HG03103 (cell line): ENCODE measurements at regions not wholly inside any gene's neighbourhood (a gene's known extent, or its start where the extent isn't known, plus 50 kb on each side); places are given as distances from the start of the nearest gene placed in this dataset.

Source experiments
- ATAC-seq: cut with Tn5 transposase; IDR thresholded peaks from one replicate; pipeline ENCODE4 v1.9.1; 2021; ENCODE audit warnings: low read depth; ENCODE audit not compliant: unreplicated experiment

DNA sequence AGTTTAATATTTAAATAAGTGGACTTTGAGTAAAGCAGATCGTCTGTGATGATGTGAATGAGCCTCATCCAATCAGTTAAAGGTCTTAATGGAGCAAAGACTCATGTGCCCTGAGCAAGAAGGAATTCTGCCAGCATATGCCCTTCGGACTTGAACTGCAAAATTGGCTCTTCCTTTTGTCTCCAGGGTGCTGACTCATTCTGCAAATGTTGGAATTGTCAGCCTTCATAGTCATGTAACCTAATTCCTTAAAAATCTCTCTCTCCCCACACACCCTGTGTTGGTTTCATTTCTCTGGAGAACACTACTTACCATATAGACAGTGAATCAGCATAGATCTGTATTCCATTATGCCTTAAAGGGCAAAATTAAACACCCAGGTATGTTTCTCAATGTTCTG is 609.8 kb upstream of the GALNTL6 start:
- ATAC-seq, result no peak

DNA sequence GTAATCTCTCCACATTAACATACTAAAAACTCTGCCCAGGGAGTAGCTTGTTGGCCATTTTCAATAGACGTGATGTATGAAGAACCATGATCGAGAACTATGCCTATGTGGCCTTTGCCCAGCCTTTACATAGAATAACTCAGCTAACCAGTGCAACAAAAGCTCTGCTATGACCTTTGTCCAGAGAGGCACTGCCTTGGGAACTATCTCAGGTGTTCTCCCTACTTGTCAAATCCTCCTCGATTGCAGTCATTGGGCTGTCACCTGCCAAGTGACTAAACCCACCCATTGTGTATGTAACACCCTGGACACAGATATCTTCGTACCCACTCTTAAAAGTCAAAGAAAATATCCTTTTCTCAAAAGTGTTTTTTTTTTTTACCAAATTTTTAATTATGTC is 610.3 kb upstream of the GALNTL6 start:
- ATAC-seq, result no peak

DNA sequence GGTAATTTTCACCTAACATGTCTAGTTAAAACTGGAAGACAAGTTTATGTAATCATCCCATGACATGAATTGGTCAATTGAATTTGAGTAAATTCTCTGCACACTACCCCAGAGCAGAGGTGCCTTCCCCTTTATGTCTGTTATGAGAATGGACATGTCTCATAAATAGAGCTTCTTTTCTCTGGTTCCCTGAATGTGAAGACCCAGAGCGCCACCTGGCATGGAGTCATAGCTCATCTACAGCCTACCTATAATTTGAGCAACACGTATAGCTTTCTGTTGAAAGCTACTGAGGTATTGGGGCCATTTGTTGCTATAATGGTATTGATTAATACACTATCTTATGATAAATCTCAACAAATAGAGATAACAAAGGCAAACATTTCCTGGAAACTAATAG is 626.5 kb upstream of the GALNTL6 start:
- ATAC-seq, result no peak

DNA sequence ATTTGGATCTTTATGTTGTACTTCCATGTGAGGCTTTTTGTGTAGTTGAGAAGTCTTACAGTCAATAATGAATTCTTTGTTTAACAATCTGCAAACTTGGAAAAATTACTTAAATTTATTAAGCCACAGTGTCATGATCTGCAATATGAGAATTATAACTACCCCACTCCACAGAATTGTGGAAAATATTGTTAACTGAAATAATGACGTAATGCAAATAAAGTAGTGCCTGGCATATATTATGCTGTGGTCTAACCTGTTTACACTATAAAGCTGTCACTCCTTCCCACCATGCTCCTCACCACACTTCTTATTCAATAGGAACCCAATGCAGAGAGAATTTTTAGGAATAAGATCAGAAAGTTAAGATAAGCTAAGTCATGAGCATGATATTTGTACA is 632.1 kb upstream of the GALNTL6 start:
- ATAC-seq, result no peak

DNA sequence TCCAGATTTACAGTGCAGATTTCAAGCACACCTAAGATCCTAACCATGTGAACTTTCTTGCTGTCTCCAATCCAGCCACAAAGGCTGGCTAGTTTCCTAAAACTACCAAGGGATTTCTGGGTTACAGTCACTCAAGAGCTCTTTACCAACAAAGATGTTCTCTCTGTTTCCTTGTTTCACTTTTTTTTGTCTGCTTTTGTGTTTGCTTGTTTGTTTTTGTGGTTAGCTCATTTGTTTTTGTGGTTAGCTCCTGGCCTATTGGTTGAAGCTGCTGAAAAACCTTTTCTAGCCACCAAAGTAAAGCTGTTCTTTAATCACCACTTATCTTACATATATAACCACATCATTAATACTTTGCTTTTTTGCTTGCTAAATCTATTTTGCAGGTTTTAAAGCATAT is 642.5 kb upstream of the GALNTL6 start:
- ATAC-seq, result no peak

DNA sequence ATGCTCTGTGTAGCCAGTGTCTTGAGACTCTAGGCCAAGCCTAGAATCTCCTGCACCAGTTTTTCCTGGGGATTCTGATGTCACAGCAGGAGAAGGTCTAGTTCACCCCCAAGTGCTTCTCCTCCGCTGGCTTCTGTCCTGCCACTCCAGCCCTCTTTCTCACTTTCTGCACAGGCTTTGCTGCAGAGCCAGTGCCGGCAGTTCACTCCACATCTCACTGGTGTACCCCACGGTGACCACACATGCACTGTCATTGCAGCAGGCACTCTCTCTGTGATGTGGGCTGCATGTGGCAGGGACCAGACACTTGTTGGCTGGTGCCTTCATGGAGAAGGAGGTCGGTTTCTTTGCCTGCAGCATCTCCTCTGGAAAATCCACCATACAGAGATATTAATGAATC is 643.8 kb upstream of the GALNTL6 start:
- ATAC-seq, result no peak

DNA sequence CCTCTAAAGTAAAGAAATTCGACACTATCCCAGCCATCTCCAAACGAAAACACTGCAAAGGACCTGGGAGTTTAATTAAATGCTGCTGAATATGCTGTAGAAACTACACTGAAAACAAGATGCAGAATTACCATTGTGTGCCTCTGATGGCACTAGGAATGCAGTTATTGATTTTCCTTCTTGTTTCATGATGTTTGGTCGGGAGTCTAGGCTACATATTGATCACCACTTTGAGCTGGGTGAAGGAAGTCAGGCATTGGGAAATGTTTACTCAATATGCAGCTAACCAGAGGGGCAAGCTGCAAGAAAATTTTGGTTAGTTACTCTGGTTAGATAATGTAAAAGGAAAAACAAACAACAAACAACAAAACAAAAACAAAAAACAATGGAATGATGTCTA is 650.7 kb upstream of the GALNTL6 start:
- ATAC-seq, result no peak

DNA sequence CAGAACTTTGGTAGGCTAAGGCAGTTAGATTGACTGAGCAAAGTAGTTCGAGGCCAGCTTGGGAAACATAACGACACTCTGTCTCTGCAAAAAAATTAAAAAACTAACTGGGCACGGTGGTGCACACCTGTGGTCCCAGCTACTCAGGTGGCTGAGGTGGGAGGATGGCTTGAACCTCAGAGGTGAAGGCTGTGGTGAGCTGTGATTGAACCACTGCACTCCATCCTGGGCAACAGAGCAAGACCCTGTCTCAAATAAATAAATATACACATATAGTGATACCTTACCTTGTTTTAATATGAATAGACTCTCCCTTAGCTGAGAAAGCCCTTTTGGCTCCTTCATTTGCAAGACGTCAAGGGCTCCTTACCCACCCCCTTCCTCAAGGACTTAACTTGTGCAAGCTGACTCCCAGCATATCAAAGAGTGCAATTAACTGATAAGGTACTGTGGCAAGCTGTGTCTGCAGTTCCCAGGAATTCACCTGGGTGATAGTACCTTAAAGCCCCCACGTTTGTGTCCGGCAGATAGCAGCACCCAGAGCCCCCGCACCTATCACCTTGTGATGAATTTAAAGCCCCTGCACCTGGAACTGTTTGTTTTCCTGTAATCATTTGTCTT is 655.6 kb upstream of the GALNTL6 start:
- ATAC-seq, result no peak

DNA sequence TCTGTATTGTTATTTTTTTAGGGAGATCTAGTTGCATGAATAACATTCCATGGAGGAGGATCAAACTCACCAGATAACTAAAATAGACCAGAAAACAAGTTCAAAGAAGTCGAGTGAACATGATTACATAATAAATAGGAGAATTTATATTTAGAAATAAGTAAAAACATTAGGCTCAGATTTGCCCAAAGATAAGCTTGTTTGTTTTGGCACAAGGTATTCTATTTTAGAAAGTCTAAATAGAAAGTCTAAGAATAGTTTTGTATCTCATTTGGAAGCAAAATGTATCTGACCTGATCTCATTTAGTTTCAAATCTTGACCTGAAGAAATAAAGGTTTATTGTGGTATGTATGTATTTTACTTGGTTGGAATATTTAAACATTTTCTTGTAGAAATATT is 670.6 kb upstream of the GALNTL6 start:
- no peak for ATAC-seq

DNA sequence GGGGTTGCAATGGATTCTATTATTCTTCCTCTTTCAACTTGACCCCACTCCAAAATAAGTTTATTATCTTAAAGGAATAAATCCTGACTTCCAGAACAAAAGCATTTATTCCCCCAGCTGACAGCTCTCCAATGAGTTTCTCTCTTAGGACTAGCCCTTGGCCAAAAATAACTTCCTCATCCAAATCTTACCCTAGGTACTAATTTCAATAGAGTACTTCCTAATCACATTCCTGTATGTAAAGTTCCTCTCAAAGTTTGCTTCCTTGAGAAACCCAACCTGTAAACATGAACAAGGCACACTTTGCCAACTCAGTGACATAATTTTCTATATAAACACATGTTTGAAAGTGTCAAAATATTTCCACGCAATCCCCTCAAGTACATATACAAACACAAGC is 671.2 kb upstream of the GALNTL6 start:
- ATAC-seq, result no peak

DNA sequence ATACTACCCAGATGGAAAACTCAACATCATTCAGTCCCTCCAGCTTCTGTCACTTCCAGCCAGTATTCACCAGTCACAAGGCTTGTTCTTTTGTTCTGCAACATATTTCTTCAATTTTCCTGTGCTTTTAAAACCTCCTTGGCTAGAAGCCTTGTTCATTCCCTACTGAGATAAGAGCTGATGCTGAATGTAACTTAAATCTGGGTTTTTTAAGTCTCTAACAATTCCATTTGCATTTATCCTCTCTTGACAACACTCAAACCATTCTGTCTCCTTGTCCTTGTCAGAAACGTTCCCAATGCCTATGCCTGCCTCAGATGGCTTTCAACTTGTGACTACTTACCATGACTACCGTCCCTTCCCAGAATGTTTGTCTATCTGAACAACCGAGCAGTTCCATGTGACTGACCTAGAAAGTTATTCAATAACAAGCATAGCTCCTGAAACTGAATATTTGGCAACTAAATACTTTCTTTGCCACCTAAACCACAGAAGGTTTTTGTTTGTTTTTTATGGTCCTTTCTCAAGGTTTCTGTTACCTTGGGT is 682.9 kb upstream of the GALNTL6 start:
- ATAC-seq, result no peak

DNA sequence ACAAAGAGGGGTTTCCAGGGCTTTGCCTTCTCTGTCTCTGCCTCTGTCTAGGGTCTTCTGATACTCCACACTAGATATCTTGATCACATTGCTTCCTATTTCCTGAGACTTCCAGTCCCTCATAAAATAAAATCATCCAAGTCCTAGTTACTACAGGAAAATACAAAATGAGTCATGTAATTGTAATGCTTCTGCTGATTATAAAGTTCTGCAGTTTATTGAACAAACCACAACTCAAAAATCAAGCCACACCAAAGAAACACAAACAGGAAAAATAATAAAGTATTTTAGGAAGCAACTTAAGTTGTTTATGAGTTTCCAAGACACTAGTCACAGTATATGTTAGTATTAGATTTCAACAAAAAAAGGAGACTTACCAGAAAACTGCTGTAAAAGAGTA is 695.1 kb upstream of the GALNTL6 start:
- no peak for ATAC-seq

DNA sequence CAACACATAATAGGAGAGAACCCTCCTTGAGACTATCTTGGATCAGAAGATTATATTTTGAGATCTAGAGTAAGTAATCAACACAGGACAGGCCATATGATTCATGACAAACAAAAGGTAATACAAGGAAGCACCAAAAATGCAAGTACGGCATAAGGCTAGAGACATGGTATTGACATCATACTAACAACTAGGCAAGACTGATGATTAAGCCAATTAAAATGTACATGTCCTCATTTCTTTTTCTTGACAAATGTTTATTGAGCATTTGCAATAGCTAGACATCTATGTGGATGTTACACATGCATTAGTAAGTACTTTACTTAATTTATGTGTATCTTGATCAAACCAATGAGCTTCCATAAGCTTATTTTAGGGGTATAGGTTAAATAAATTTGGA is 695.7 kb upstream of the GALNTL6 start:
- no peak for ATAC-seq

DNA sequence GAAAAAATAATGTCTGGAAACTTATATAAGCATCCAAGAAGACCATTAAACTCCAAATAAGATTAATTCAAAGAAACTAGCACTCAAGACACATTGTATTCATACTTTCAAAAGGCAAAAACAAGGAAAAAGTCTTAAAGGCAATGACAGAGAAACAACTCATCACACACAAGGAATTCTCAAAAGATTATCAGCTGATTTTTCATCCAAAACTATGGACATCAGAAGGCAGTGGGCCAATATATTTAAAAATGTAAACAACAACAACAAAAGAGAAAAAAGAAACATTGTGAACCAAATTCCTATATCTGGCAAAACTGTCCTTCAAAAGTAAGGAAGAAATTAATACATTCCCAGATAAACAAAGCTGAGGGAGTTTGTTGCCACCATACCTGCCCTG is 711.4 kb upstream of the GALNTL6 start:
- ATAC-seq, result no peak

DNA sequence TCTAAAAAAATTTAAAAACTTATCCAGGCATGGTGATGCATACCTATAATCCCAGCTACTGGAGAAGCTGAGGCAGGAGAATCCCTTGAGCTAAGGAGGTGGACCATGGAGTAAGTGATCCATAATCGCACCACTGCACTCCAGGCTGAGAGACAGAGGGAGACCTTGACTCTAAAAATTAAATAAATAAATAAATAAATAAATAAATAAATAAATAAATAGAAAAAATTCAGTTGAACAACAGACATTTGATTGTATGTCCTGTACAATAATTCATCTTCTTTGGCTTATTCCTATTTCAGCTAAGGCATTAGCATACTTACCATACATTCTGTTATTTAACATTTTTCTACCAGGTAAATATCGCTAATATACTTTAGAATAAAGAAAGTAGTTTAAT is 726.1 kb upstream of the GALNTL6 start:
- no peak for ATAC-seq

DNA sequence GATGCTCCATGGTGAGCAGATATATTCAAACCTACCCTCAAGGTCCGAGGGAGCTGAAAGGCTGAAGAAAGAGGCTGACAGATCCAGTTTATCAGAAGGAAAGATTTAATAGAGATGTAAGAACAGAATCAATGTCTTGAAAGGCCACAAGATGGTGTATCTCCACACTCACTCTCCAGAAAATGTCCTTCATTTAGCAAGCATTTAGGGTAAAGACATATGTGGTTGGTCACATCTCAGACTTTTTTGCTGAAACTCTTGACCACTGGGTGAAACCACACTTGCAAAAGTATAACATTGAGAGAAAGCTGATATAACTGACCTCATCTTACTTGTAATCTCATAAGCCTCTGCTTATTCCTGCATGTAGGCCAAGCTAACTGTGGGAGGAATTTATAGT is 745.8 kb upstream of the GALNTL6 start:
- ATAC-seq, result no peak

DNA sequence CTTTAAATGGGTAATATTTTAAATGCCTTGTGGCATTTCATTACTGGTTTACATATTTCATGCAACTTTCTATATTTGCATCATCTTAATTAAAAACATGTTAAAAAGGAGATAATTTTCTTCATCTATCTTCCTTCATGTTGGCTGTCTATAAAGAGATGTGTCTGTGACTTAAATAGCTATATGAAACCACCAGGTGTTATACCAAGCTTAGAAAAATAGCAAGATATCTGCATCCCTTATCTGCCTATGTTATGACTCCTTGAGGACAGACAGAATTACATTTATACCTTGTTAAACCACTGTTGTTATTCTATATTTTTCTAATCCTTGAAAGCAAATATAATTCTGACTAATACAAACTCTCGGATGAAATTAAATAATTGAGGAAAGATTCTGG is 763.8 kb upstream of the GALNTL6 start:
- ATAC-seq, result no peak

DNA sequence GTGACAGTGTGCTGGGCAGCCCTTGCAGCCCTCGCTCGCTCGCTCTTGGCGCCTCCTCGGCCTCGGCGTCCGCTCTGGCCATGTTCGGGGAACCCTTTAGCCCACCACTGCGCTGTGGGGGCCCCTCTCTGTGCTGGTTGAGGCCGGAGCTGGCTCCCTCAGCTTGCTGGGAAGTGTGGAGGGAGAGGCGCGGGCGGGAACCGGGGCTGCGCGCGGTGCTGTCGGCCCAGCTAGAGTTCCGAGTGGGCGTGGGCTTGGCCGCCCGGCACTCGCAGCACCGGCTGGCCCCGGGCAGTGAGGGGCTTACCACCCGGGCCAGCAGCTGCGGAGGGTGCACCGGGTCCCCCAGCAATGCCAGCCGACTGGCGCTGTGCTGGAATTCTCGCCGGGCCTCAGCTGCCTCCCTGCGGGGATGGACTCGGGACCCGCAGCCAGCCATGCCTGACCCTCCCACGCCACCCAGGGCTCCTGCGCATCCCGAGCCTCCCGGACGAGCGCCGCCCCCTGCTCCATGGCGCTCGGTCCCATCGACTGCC is 770.1 kb upstream of the GALNTL6 start:
- ATAC-seq, result no peak

DNA sequence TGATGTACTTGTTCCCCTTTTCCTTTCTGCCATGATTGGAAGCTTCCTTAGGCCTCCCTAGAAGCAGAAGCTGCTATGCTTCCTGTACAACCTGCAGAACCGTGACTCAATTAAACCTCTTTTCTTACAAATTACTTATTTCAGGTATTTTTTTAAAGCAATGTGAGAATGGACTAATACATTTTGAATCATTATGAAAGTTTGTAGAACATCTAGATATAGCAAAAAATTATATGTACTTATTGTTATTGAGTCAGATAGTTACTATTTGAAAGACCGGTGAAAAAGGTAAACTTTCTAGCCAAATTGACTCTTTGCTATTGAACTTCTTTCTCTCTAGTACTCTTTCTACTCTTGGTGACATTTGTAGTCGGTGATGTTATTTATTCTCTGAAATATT is 777.3 kb upstream of the GALNTL6 start:
- ATAC-seq, result no peak

DNA sequence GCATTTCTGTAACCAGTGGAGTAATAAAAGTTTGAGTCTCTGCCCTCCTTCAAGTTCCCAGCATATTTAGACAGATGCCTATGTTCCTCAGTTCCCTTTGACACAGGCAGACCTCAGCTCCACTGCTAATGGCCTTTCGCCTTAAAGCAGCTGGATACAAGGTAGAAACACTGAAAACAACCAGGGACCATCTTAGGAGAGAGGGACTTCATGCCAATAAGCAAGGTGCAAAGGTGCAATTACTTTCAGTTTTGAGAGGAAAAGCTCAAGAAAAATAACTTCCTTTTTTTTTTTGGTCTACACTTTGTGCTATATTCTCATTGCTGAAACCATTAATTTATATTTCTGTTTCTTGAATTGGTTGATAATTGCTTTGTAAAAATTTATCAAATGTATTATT is 781.9 kb upstream of the GALNTL6 start:
- no peak for ATAC-seq

DNA sequence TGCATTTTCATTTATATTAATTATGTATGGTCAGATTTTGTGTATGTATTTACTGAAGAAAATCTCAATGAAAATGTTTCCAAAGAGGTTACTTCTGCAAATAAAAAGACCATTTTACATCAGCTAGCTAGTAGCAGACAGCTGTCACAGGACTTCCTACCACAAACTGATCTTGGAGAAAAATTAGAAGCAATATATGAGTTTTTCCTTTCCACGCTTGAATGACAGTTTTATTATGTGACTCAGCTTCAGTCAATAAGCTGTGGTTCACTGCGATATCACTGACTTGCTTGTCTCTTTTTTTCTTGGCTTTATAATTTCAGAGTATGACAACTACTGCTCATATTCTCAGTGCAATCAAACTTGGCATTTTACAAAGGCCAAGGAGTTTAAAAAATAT is 787.4 kb upstream of the GALNTL6 start:
- no peak for ATAC-seq

DNA sequence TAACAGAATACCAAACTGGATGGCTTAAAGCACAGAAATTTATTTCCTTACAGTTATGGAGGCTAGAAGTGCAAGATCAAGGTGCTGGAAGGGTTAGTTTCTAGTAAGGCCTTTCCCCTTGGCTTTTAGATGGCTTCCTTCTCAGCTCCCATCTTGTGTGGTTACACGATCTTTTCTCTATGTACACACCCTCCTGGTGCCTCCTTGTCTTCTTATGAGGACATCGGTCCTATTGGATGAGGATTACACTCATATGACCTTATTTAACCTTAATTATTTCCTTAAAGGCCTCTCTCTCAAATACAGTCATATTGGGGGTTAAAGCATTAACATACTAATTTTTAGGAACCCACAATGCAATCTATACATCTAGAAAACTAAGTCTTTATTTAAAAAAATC is 787.9 kb upstream of the GALNTL6 start:
- no peak for ATAC-seq
